Fibroblast of the aortic adventitia (primary cell): ENCODE measurements at regions not wholly inside any gene's neighbourhood (a gene's known extent, or its start where the extent isn't known, plus 50 kb on each side); places are given as distances from the start of the nearest gene placed in this dataset.

ENCODE experiments used
- DNase-seq: peaks from one replicate; pipeline ENCODE4 v3.0.0-alpha.2; 2010; ENCODE audit warnings: low read depth
- H3K4me3 ChIP-seq: 2 replicates; pipeline ENCODE4 v1.5.1; 2011; ENCODE audit warnings: low read depth, mild to moderate bottlenecking, control low read depth, low read length, moderate library complexity
- TF ChIP-seq, protein P1 (sequence below): IDR thresholded peaks from 2 replicates; pipeline ENCODE4 v1.5.1; 2011; ENCODE audit warnings: mild to moderate bottlenecking, low read length, control low read depth, inconsistent platforms; ENCODE audit not compliant: insufficient read depth

DNA sequence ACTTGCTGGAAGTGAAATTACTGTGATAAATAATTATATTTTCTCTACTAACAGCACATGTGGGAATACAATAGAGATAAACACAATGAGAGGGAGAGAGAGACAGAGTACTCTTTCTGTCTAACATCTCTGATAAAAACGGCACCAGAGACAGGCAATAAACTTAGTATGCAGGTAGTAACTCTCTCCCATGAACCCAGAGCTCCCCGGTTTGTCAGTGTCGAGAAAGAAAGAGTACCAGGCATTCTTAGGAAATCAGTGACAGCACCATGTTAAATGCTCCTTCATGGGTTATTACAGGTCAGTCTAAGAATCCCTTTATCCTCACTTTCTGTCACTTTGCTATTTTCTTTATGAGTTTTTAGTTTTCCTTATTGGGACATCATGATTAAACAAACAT is 110.7 kb upstream of the EPHA3 start:
- DNase-seq, result no peak
- no peak overlapping the region for H3K4me3 ChIP-seq
- TF ChIP-seq, protein P1, sequence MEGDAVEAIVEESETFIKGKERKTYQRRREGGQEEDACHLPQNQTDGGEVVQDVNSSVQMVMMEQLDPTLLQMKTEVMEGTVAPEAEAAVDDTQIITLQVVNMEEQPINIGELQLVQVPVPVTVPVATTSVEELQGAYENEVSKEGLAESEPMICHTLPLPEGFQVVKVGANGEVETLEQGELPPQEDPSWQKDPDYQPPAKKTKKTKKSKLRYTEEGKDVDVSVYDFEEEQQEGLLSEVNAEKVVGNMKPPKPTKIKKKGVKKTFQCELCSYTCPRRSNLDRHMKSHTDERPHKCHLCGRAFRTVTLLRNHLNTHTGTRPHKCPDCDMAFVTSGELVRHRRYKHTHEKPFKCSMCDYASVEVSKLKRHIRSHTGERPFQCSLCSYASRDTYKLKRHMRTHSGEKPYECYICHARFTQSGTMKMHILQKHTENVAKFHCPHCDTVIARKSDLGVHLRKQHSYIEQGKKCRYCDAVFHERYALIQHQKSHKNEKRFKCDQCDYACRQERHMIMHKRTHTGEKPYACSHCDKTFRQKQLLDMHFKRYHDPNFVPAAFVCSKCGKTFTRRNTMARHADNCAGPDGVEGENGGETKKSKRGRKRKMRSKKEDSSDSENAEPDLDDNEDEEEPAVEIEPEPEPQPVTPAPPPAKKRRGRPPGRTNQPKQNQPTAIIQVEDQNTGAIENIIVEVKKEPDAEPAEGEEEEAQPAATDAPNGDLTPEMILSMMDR, result no peak

DNA sequence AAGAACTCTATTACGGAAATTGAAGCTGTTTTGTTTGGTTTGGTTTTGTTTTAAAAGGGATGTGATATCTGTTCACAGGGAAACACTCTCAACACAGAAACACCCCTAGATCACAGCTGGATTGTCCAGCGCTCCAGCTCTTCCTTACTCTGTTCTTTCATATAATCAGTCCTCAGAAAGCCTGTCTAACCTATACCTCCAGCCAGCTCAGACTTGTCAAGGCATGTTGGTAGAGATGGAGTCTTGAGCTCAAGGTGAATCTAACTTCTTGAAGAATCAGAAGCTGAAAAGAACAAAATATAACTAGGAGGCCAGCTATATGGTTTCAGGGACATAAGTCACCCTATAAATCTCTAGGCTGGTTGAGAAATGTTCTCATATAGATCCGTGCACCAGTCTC is 110.2 kb upstream of the EPHA3 start:
- no peak for DNase-seq
- TF ChIP-seq, protein P1, result no peak
- H3K4me3 ChIP-seq, result no peak overlapping the region

DNA sequence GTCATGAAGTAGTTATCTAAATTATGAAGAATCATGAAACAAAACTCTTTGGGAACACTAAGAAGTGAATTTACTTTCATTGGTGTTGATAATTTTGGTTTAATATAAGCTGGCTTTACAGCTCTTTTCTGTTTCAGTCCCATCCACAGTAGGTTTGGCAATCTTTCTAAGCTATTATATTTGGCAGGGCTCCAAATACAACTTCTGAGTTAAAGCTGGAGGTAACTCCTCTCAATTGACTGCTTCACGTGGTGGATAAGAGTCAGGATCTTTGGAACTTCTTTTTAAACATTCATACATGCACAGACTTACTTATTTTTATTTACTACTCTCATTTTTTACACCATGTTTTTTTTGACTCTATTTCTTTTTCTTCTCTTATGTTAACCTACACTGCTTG is 106.5 kb upstream of the EPHA3 start:
- no peak for DNase-seq
- TF ChIP-seq, protein P1, result no peak

DNA sequence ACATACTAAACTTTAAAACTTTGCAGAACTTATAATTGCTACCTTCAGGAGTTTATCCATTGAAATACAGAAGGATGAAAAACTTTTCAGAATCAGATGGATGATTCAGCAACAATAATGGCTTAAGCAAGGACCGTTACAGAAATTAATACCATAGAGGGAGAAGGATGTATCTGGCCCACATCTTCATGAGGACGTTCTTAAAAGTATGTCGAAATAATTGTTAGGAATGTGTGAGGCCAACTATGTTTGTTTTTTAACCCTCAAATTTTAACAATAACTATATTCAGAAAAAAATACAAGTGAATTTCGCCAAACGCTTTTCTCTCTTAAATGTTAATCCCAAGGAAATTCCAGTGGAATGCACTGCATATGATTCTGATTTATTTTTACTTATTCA is 105.2 kb upstream of the EPHA3 start:
- TF ChIP-seq, protein P1, result no peak
- no peak overlapping the region for H3K4me3 ChIP-seq
- no peak for DNase-seq

More for the DNA sequence above, 106.5 kb upstream of the EPHA3 start:
- no peak overlapping the region for H3K4me3 ChIP-seq

DNA sequence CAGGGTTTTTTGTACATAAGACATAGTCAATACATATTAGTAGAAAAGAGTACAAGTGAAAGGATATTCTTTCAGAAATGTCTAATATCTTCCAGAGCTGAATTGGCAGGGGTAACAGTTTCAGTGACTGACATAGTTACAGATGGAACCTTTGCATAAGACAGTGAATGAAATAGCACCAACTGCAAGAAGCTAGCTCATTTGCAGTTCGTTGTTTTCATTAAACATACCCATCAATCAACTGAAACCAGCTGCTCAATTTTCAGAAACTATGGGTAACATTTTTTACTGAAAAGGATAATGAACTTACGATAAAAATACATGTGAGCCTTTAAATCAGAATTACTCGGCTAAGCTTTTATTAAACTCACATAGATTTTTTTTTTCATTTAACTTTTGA is 93.9 kb upstream of the EPHA3 start:
- no peak for DNase-seq
- TF ChIP-seq, protein P1, result no peak
- no peak overlapping the region for H3K4me3 ChIP-seq

DNA sequence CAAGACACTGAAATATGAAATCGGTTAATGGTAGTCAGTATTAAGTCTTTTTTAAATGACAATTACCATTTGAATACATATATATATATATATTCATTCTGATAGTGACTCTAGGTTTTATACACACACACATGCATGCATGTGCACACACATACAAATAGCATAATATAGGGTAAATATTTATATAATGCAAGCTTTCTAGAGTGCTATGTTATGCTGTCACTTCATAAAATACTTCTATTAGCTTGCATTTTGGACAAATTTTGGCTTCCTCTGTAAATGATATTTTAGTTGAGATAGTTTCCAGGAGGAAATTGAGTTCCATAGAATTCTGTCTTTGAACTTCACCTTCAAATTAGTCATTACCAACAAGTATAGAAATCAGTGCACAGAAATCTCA is 89.9 kb upstream of the EPHA3 start:
- TF ChIP-seq, protein P1, result no peak
- H3K4me3 ChIP-seq, result no peak overlapping the region
- no peak for DNase-seq

DNA sequence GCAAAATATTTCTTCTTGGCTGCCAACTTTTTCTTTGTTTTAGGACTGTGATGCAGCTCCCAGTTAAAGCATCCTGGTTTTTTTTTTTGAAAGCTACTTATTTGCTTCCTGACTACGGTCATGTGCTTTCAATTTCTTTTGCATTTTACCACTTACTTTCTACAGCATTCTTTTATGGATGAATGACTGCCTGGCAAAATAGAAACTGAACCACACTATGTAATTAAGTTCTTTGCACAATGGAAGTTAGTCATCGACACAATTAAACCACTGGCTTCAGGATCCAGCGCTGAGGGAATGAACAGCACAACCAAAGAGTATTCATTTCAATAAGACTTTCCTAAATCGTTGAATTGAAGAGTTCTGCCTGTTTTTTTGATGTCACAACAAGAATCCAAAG is 82.2 kb upstream of the EPHA3 start:
- H3K4me3 ChIP-seq, result no peak overlapping the region
- TF ChIP-seq, protein P1, result no peak
- no peak for DNase-seq
